ENCODE measurements at regions not wholly inside any gene's neighbourhood (a gene's known extent, or its start where the extent isn't known, plus 50 kb on each side); places are given as distances from the start of the nearest gene placed in this dataset.
"Not testable (repeated sequence)": the region's sequence is repeated elsewhere in the genome, so short reads cannot be mapped to it uniquely, and the experiment has no call there.

- DNase-seq (no peak), ATAC-seq (ENCODE audit: insufficient read depth, low FRiP score) (no peak)
- 75 to 76% methylated on average over 3 of the region's 3 CpGs for WGBS, 2 donors
Observed at GRCh38 chr14:106060276-106060975, 534.0 kb downstream of the TMEM121 start.

GRCh38 chr14:106061877-106062500 is 535.6 kb downstream of the TMEM121 start:
- not testable (repeated sequence) for H3K27me3 ChIP-seq (ENCODE audit: control insufficient read depth in 3 of 3, insufficient read depth in 3 of 3, low read length in 2 of 3); ATAC-seq (ENCODE audit: insufficient read depth, low FRiP score); H3K9ac ChIP-seq (ENCODE audit: insufficient read depth in 1 of 2, low read length in 2 of 2); H3K4me3 ChIP-seq; H3K4me1 ChIP-seq (ENCODE audit: control insufficient read depth in 5 of 5, insufficient read depth in 5 of 5, low read length in 5 of 5); H3K36me3 ChIP-seq (ENCODE audit: control insufficient read depth in 4 of 4, insufficient read depth in 4 of 4, low read length in 4 of 4); DNase-seq; H3K27ac ChIP-seq (ENCODE audit: low read depth in 1 of 2, low read length in 1 of 2)
- 21 to 27% methylated on average over 12 of the region's 12 CpGs for WGBS, 2 donors
- H3K9me3 ChIP-seq (ENCODE audit: control insufficient read depth in 4 of 4, insufficient read depth in 3 of 4, low read length in 3 of 4): peaks cover 0 to 12% (median 0%) of the 10 kb centered on the region in 4 donors

More at GRCh38 chr14:106060276-106060975, 534.0 kb downstream of the TMEM121 start:
- H3K9me3 ChIP-seq (ENCODE audit: control insufficient read depth in 4 of 4, insufficient read depth in 3 of 4, low read length in 3 of 4): peaks cover 0 to 20% (median 0%) of the 10 kb centered on the region in 4 donors
- no peak for TF ChIP-seq CTCF (IDR thresholded peaks at IDR 0.05; ENCODE audit: control extremely low read depth, extremely low read depth)
- no peak overlapping the region for H3K9ac ChIP-seq (ENCODE audit: insufficient read depth in 1 of 2, low read length in 2 of 2)
- no peak overlapping the region for H3K27ac ChIP-seq (ENCODE audit: low read depth in 1 of 2, low read length in 1 of 2)
- H3K27me3 ChIP-seq (ENCODE audit: control insufficient read depth in 3 of 3, insufficient read depth in 3 of 3, low read length in 2 of 3): no peaks in the 10 kb centered on the region
- no peaks in the 10 kb centered on the region for H3K36me3 ChIP-seq (ENCODE audit: control insufficient read depth in 4 of 4, insufficient read depth in 4 of 4, low read length in 4 of 4)
- H3K4me1 ChIP-seq (ENCODE audit: control insufficient read depth in 5 of 5, insufficient read depth in 5 of 5, low read length in 5 of 5): no peaks in the 10 kb centered on the region
- no peak overlapping the region for H3K4me3 ChIP-seq

- 39 to 50% methylated on average over 4 of the region's 4 CpGs for WGBS, 2 donors
- no peak for ATAC-seq (ENCODE audit: insufficient read depth, low FRiP score)
Observed at GRCh38 chr14:106062502-106063272, 536.3 kb downstream of the TMEM121 start.

More at GRCh38 chr14:106062502-106063272, 536.3 kb downstream of the TMEM121 start:
- DNase-seq: no peak
- H3K27me3 ChIP-seq (ENCODE audit: control insufficient read depth in 3 of 3, insufficient read depth in 3 of 3, low read length in 2 of 3): no peaks in the 10 kb centered on the region
- TF ChIP-seq CTCF (IDR thresholded peaks at IDR 0.05; ENCODE audit: control extremely low read depth, extremely low read depth): no peak
- H3K4me1 ChIP-seq (ENCODE audit: control insufficient read depth in 5 of 5, insufficient read depth in 5 of 5, low read length in 5 of 5): no peaks in the 10 kb centered on the region
- no peaks in the 10 kb centered on the region for H3K36me3 ChIP-seq (ENCODE audit: control insufficient read depth in 4 of 4, insufficient read depth in 4 of 4, low read length in 4 of 4)
- no peak overlapping the region for H3K4me3 ChIP-seq
- H3K27ac ChIP-seq (ENCODE audit: low read depth in 1 of 2, low read length in 1 of 2): no peak overlapping the region
- peaks cover 0 to 12% (median 0%) of the 10 kb centered on the region in 4 donors for H3K9me3 ChIP-seq (ENCODE audit: control insufficient read depth in 4 of 4, insufficient read depth in 3 of 4, low read length in 3 of 4)
- no peak overlapping the region for H3K9ac ChIP-seq (ENCODE audit: insufficient read depth in 1 of 2, low read length in 2 of 2)
